H9 (cell line): ENCODE measurements at regions not wholly inside any gene's neighbourhood (a gene's known extent, or its start where the extent isn't known, plus 50 kb on each side); places are given as distances from the start of the nearest gene placed in this dataset.

Experiments used
- DNase-seq: peaks from one replicate; pipeline ENCODE4 v3.0.0-alpha.2; 2017
- H2AFZ ChIP-seq: one replicate; pipeline ENCODE4 v1.6.1; 2013; ENCODE audit warnings: mild to moderate bottlenecking, low read length, control low read depth, moderate library complexity
- H2AK5ac ChIP-seq: 2 replicates; pipeline ENCODE4 v1.6.1; 2013; ENCODE audit warnings: low read length, control low read depth, mixed read lengths; ENCODE audit not compliant: insufficient read length
- H2BK120ac ChIP-seq: one replicate; pipeline ENCODE4 v1.6.1; 2013; ENCODE audit warnings: low read depth, mild to moderate bottlenecking, low read length, control low read depth, inconsistent platforms; ENCODE audit not compliant: poor library complexity, severe bottlenecking
- H2BK12ac ChIP-seq: 2 replicates; pipeline ENCODE4 v1.6.1; 2013; ENCODE audit warnings: low read length, control low read depth, mixed read lengths, low read depth; ENCODE audit not compliant: insufficient read length
- H2BK15ac ChIP-seq: 2 replicates; pipeline ENCODE4 v1.6.1; 2013; ENCODE audit warnings: low read depth, low read length, control low read depth
- H2BK20ac ChIP-seq: one replicate; pipeline ENCODE4 v1.6.1; 2013; ENCODE audit warnings: low read depth, mild to moderate bottlenecking, low read length, control low read depth, inconsistent platforms; ENCODE audit not compliant: poor library complexity, severe bottlenecking
- H2BK5ac ChIP-seq: 2 replicates; pipeline ENCODE4 v1.6.1; 2013; ENCODE audit warnings: low read length, control low read depth, mixed read lengths; ENCODE audit not compliant: insufficient read length
- H3K14ac ChIP-seq: 2 replicates; pipeline ENCODE4 v1.6.1; 2013; ENCODE audit warnings: low read length, control low read depth; ENCODE audit not compliant: insufficient read depth
- H3K18ac ChIP-seq: 2 replicates; pipeline ENCODE4 v1.6.1; 2013; ENCODE audit warnings: low read depth, mild to moderate bottlenecking, mixed read lengths, low read length, control low read depth; ENCODE audit not compliant: insufficient read length
- H3K23ac ChIP-seq: 2 replicates; pipeline ENCODE4 v1.6.1; 2013; ENCODE audit warnings: low read length, control low read depth, mixed read lengths, low read depth; ENCODE audit not compliant: insufficient read length
- H3K23me2 ChIP-seq: 2 replicates; pipeline ENCODE4 v1.6.1; 2013; ENCODE audit warnings: low read depth, mild to moderate bottlenecking, mixed read lengths, low read length, control low read depth; ENCODE audit not compliant: insufficient read length, poor library complexity, severe bottlenecking
- H3K27ac ChIP-seq: 2 replicates; pipeline ENCODE4 v1.5.1; 2013; ENCODE audit warnings: low read length, control low read depth, mixed read lengths, low read depth; ENCODE audit not compliant: insufficient read length
- H3K27me3 ChIP-seq: 2 replicates; pipeline ENCODE4 v1.6.1; 2013; ENCODE audit warnings: low read length, control low read depth, inconsistent platforms; ENCODE audit not compliant: insufficient read depth
- H3K4ac ChIP-seq: 2 replicates; pipeline ENCODE4 v1.6.1; 2013; ENCODE audit warnings: low read depth, mild to moderate bottlenecking, control low read depth, inconsistent platforms, low read length, moderate library complexity
- H3K4me1 ChIP-seq: 2 replicates; pipeline ENCODE4 v1.6.1; 2013; ENCODE audit warnings: low read length, control low read depth, inconsistent platforms; ENCODE audit not compliant: insufficient read depth
- H3K4me2 ChIP-seq: 2 replicates; pipeline ENCODE4 v1.6.1; 2013; ENCODE audit warnings: low read length, control low read depth, mixed read lengths; ENCODE audit not compliant: insufficient read length, insufficient read depth
- H3K56ac ChIP-seq: 2 replicates; pipeline ENCODE4 v1.6.1; 2013; ENCODE audit warnings: low read depth, mild to moderate bottlenecking, mixed read lengths, low read length, control low read depth; ENCODE audit not compliant: insufficient read length
- H3K79me1 ChIP-seq: 2 replicates; pipeline ENCODE4 v1.6.1; 2013; ENCODE audit warnings: low read depth, mild to moderate bottlenecking, moderate library complexity, low read length, control low read depth, inconsistent platforms; ENCODE audit not compliant: insufficient read depth, poor library complexity, severe bottlenecking
- H3K79me2 ChIP-seq: 2 replicates; pipeline ENCODE4 v1.6.1; 2013; ENCODE audit warnings: low read length, control low read depth, inconsistent platforms; ENCODE audit not compliant: insufficient read depth
- H3K9ac ChIP-seq: 2 replicates; pipeline ENCODE4 v1.6.1; 2013; ENCODE audit warnings: low read length, control low read depth, mixed read lengths; ENCODE audit not compliant: insufficient read length; ENCODE audit errors: extremely low read depth
- H3K9me3 ChIP-seq: one replicate; pipeline ENCODE4 v1.6.1; 2013; ENCODE audit warnings: low read depth, low read length, inconsistent platforms; ENCODE audit not compliant: control insufficient read depth
- H3T11ph ChIP-seq: one replicate; pipeline ENCODE4 v1.6.1; 2013; ENCODE audit warnings: mild to moderate bottlenecking, low read length, control low read depth, inconsistent platforms
- H4K20me1 ChIP-seq: one replicate; pipeline ENCODE4 v1.6.1; 2013; ENCODE audit not compliant: control insufficient read depth, insufficient read length, insufficient read depth
- H4K5ac ChIP-seq: 2 replicates; pipeline ENCODE4 v1.6.1; 2013; ENCODE audit warnings: low read depth, mild to moderate bottlenecking, mixed read lengths, low read length, control low read depth; ENCODE audit not compliant: insufficient read length
- H4K8ac ChIP-seq: replicated peaks from 2 replicates; pipeline ENCODE4 v1.6.1; 2013; ENCODE audit warnings: low read length, control low read depth, mixed read lengths, low read depth; ENCODE audit not compliant: insufficient read length
- H4K91ac ChIP-seq: 2 replicates; pipeline ENCODE4 v1.6.1; 2013; ENCODE audit warnings: low read depth, mild to moderate bottlenecking, moderate library complexity, mixed read lengths, low read length, control low read depth; ENCODE audit not compliant: insufficient read length
- H3K27ac Mint-ChIP-seq, 3 experiments: 2 replicates in 2 of 3; 3 replicates in 1 of 3; pipeline ENCODE4 v1.8.0; 2020 to 2021; ENCODE audit warnings: mixed read lengths in 3 of 3, mild to moderate bottlenecking in 1 of 3, moderate library complexity in 1 of 3
- H3K27me3 Mint-ChIP-seq: 2 replicates; pipeline ENCODE4 v1.8.0; 2021; ENCODE audit warnings: low read depth, mild to moderate bottlenecking, moderate library complexity, mixed read lengths
- H3K36me3 Mint-ChIP-seq, 3 experiments: 2 replicates in 2 of 3; 3 replicates in 1 of 3; pipeline ENCODE4 v1.8.0; 2020 to 2021; ENCODE audit warnings: low read depth in 3 of 3, mixed read lengths in 3 of 3; ENCODE audit not compliant: insufficient read depth in 1 of 3
- H3K4me1 Mint-ChIP-seq, 2 experiments: 2 replicates each; pipeline ENCODE4 v1.8.0; 2020; ENCODE audit warnings: mixed read lengths in 2 of 2
- H3K4me3 Mint-ChIP-seq, 2 experiments: 2 replicates in 1 of 2; 3 replicates in 1 of 2; pipeline ENCODE4 v1.8.0; 2020 to 2021; ENCODE audit warnings: mild to moderate bottlenecking in 2 of 2, mixed read lengths in 2 of 2, moderate library complexity in 1 of 2
- H3K9me3 Mint-ChIP-seq, 2 experiments: 2 replicates in 1 of 2; 3 replicates in 1 of 2; pipeline ENCODE4 v1.8.0; 2020; ENCODE audit warnings: mild to moderate bottlenecking in 2 of 2, mixed read lengths in 2 of 2, moderate library complexity in 1 of 2
- WGBS: extraction: QIAGEN DNeasy Blood & Tissue Kit; methylation state at CpG from one replicate; pipeline ENCODE4 v1.1.7; 2013; ENCODE audit warnings: missing lambda C conversion rate, low lambda C conversion rate, mixed read lengths; ENCODE audit not compliant: insufficient read length; ENCODE audit errors: extremely low coverage; 5-methylcytosine and 5-hydroxymethylcytosine counted together
- TF ChIP-seq, protein P1 (sequence below): fragments of 200-600 bp; sonication (generic); conservative IDR thresholded peaks from 3 replicates; pipeline ENCODE4 v1.8.0; 2021; ENCODE audit warnings: antibody characterized with exemption, mild to moderate bottlenecking

DNA sequence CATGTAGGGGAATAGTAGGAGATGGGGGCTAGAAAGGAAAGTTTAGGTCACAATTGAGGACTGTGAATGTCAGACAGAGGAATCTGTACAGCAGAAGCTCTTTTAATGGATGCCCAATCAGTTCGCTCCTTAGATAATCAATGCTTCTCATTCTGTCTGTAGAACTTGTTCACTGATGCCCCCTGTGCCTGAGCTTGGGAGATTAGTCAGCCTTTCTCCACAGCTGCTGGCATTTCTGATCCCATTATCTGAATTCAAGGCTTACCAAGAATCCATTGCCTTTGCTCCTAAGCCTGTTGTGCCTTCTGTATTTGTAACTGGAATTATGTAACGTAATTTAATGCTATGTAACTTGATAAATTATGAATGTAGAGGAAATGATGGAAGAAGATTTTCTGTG, 53.2 kb upstream of the BBS12 start:
- 100% methylated on average over 1 of the region's 2 CpGs for WGBS
- H3K9me3 Mint-ChIP-seq, result peaks cover 21 to 24% of the 10 kb centered on the region in 2 experiments
- H3K27me3 ChIP-seq, result no peaks in the 10 kb centered on the region; the same call in 1 of the 2 replicates
- no peak overlapping the region for H3T11ph ChIP-seq
- H3K4me1 Mint-ChIP-seq, result peaks cover 10% of the 10 kb centered on the region in 2 experiments
- H2BK120ac ChIP-seq, result no peak overlapping the region
- H3K79me2 ChIP-seq, result no peaks in the 10 kb centered on the region
- H4K91ac ChIP-seq, result no peak overlapping the region
- no peak overlapping the region for H2BK5ac ChIP-seq
- peaks cover 15% of the 10 kb centered on the region for H3K9me3 ChIP-seq
- no peak overlapping the region for H3K4ac ChIP-seq
- H3K27me3 Mint-ChIP-seq, result peaks cover 1% of the 10 kb centered on the region; the same call in 1 of the 2 replicates
- no peak for DNase-seq
- H3K18ac ChIP-seq, result no peak overlapping the region
- no peak overlapping the region for H2BK15ac ChIP-seq
- peaks cover 2 to 18% (median 10%) of the 10 kb centered on the region in 3 experiments; a peak in 6 of 7 replicates for H3K36me3 Mint-ChIP-seq
- TF ChIP-seq, protein P1, sequence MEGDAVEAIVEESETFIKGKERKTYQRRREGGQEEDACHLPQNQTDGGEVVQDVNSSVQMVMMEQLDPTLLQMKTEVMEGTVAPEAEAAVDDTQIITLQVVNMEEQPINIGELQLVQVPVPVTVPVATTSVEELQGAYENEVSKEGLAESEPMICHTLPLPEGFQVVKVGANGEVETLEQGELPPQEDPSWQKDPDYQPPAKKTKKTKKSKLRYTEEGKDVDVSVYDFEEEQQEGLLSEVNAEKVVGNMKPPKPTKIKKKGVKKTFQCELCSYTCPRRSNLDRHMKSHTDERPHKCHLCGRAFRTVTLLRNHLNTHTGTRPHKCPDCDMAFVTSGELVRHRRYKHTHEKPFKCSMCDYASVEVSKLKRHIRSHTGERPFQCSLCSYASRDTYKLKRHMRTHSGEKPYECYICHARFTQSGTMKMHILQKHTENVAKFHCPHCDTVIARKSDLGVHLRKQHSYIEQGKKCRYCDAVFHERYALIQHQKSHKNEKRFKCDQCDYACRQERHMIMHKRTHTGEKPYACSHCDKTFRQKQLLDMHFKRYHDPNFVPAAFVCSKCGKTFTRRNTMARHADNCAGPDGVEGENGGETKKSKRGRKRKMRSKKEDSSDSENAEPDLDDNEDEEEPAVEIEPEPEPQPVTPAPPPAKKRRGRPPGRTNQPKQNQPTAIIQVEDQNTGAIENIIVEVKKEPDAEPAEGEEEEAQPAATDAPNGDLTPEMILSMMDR, result no peak
- H3K4me2 ChIP-seq, result no peak overlapping the region
- no peak overlapping the region for H3K27ac ChIP-seq
- H3K4me1 ChIP-seq, result no peaks in the 10 kb centered on the region; the same call in 1 of the 2 replicates
- no peak overlapping the region for H4K8ac ChIP-seq
- no peak overlapping the region for H3K56ac ChIP-seq
- H3K27ac Mint-ChIP-seq, result 0 out of 7 replicates have a peak overlapping the region, but pooled peaks of 2 of the 3 experiments have one; percentile 2 to 15
- no peak overlapping the region for H3K14ac ChIP-seq
- H3K4me3 Mint-ChIP-seq, result no peak overlapping the region
- no peak overlapping the region for H2AK5ac ChIP-seq
- H3K23me2 ChIP-seq, result no peaks in the 10 kb centered on the region
- no peak overlapping the region for H3K9ac ChIP-seq
- no peak overlapping the region for H3K23ac ChIP-seq
- H3K79me1 ChIP-seq, result no peaks in the 10 kb centered on the region
- H4K20me1 ChIP-seq, result no peaks in the 10 kb centered on the region
- H2BK12ac ChIP-seq, result no peak overlapping the region
- H2AFZ ChIP-seq, result no peak overlapping the region
- no peak overlapping the region for H4K5ac ChIP-seq
- no peak overlapping the region for H2BK20ac ChIP-seq
